Sigmoid colon (tissue), 6 donors: ENCODE measurements at regions not wholly inside any gene's neighbourhood (a gene's known extent, or its start where the extent isn't known, plus 50 kb on each side); places are given as distances from the start of the nearest gene placed in this dataset.
"Not testable (repeated sequence)": the region's sequence is repeated elsewhere in the genome, so short reads cannot be mapped to it uniquely, and the experiment has no call there.

Experiments
- DNase-seq: peaks from one replicate; pipeline ENCODE4 v3.0.0-alpha.2; 2019
- H3K27ac ChIP-seq, 4 donors: fragments of 200-600 bp; sonication (generic); one replicate each; pipeline ENCODE4 v1.5.1; 2016 to 2019; ENCODE audit warnings: mild to moderate bottlenecking in 1 of 4
- H3K27me3 ChIP-seq, 3 donors: fragments of 200-600 bp; sonication (generic); one replicate each; pipeline ENCODE4 v1.5.1; 2019; ENCODE audit warnings: mild to moderate bottlenecking in 1 of 3
- H3K36me3 ChIP-seq, 4 donors: fragments of 200-600 bp; sonication (generic); one replicate each; pipeline ENCODE4 v1.5.1; 2016 to 2019
- H3K4me1 ChIP-seq, 4 donors: fragments of 200-600 bp; sonication (generic); one replicate each; pipeline ENCODE4 v1.5.1; 2017 to 2019
- H3K4me3 ChIP-seq, 4 donors: fragments of 200-600 bp; sonication (generic); one replicate each; pipeline ENCODE4 v1.5.1; 2017 to 2019; ENCODE audit warnings: mild to moderate bottlenecking in 2 of 4, moderate library complexity in 1 of 4
- H3K9me3 ChIP-seq, 4 donors: fragments of 200-600 bp in 3 of 4; sonication (generic) in 3 of 4; one replicate each; pipeline versions ENCODE4 v1.5.1 to v1.6.1; 2013 to 2019
- EP300 ChIP-seq, 4 donors: sonication (generic); formaldehyde crosslinking; IDR thresholded peaks; one replicate each; pipeline ENCODE4 v1.6.1; 2017; ENCODE audit warnings: antibody characterized with exemption in 4 of 4
- POLR2A ChIP-seq, 2 donors: fragments of 450-650 bp; IDR thresholded peaks; one replicate each; pipeline ENCODE4 v1.6.1; 2016; ENCODE audit warnings: antibody characterized with exemption in 2 of 2, mild to moderate bottlenecking in 2 of 2, moderate library complexity in 2 of 2
- POLR2AphosphoS5 ChIP-seq, 4 donors: sonication (generic); formaldehyde crosslinking; IDR thresholded peaks; one replicate each; pipeline ENCODE4 v1.6.1; 2017; ENCODE audit warnings: antibody characterized with exemption in 4 of 4
- WGBS, 2 donors: extraction: QIAGEN DNeasy Blood & Tissue Kit; methylation state at CpG; one replicate each; pipeline ENCODE4 v1.1.7; 2013; 5-methylcytosine and 5-hydroxymethylcytosine counted together
- intact Hi-C: fragments of 100-400 bp; cut with DNase I; formaldehyde crosslinking; loops from one replicate; pipeline ENCODE4 v1.15.1; 2023
- TF ChIP-seq, protein P1 (sequence below), 4 experiments: fragments of 450-650 bp in 3 of 4; fragments of 200-600 bp in 1 of 4; IDR thresholded peaks; one replicate each; pipeline ENCODE4 v1.5.1; 2016 to 2019; ENCODE audit warnings: antibody characterized with exemption in 4 of 4, mild to moderate bottlenecking in 3 of 4, moderate library complexity in 2 of 4
- donor health status: healthy with polysubstance abuse.
- donor health status: healthy.

DNA sequence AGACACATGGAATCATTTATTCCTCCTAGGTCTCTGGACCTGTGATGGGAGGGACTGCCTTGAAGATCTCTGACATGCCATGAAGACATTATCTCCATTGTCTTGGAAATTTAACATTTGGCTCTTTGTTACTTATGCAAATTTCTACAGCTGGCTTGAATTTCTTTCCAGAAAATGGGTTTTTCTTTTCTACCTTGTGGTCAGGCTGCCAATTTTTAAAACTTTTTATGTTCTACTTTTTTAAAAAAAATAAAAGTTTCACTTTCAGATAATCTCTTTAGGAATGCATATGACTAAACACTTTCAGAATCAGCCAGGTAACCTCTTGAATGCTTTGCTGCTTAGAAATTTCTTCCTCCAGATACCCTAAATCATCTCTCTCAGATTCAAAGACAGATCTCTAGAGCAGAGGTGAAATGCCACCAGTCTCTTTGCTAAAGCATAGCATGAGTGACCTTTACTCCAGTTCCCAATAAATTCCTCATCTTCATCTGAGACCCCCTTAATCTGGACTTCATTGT, 209.6 kb downstream of the RPRM start:
- intact Hi-C loops: no loop called here
- Histone ChIP-seq H3K27ac (no peak overlapping the region), H3K9me3 (no peaks in the 10 kb centered on the region), H3K27me3 (no peaks in the 10 kb centered on the region), H3K4me1 (no peaks in the 10 kb centered on the region), H3K36me3 (peaks cover 0 to 3% (median 0%) of the 10 kb centered on the region in 4 donors), H3K4me3 (no peak overlapping the region)
- DNase-seq: no peak
- no peak for TF ChIP-seq EP300 (IDR thresholded peaks at IDR 0.05)
- TF ChIP-seq POLR2AphosphoS5 (IDR thresholded peaks at IDR 0.05): no peak
- TF ChIP-seq, protein P1, sequence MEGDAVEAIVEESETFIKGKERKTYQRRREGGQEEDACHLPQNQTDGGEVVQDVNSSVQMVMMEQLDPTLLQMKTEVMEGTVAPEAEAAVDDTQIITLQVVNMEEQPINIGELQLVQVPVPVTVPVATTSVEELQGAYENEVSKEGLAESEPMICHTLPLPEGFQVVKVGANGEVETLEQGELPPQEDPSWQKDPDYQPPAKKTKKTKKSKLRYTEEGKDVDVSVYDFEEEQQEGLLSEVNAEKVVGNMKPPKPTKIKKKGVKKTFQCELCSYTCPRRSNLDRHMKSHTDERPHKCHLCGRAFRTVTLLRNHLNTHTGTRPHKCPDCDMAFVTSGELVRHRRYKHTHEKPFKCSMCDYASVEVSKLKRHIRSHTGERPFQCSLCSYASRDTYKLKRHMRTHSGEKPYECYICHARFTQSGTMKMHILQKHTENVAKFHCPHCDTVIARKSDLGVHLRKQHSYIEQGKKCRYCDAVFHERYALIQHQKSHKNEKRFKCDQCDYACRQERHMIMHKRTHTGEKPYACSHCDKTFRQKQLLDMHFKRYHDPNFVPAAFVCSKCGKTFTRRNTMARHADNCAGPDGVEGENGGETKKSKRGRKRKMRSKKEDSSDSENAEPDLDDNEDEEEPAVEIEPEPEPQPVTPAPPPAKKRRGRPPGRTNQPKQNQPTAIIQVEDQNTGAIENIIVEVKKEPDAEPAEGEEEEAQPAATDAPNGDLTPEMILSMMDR (IDR thresholded peaks at IDR 0.05): no peak
- TF ChIP-seq POLR2A (IDR thresholded peaks at IDR 0.05): no peak

GRCh38 chr2:153256876-153257275, 221.7 kb downstream of the RPRM start:
- intact Hi-C loops, H3K9me3 ChIP-seq, H3K27ac ChIP-seq, H3K36me3 ChIP-seq, H3K4me1 ChIP-seq, H3K4me3 ChIP-seq, DNase-seq, H3K27me3 ChIP-seq: not testable (repeated sequence)
- WGBS, 2 donors: 87 to 90% methylated on average over 17 to 18 of the region's 18 CpGs

- H3K9me3 ChIP-seq, intact Hi-C loops, H3K36me3 ChIP-seq, H3K27ac ChIP-seq, H3K4me1 ChIP-seq, DNase-seq, H3K27me3 ChIP-seq, H3K4me3 ChIP-seq: not testable (repeated sequence)
- WGBS, 2 donors: 36 to 57% methylated on average over 1 of the region's 1 CpG
Measured at GRCh38 chr2:153246636-153247035, 231.9 kb downstream of the RPRM start.

DNA sequence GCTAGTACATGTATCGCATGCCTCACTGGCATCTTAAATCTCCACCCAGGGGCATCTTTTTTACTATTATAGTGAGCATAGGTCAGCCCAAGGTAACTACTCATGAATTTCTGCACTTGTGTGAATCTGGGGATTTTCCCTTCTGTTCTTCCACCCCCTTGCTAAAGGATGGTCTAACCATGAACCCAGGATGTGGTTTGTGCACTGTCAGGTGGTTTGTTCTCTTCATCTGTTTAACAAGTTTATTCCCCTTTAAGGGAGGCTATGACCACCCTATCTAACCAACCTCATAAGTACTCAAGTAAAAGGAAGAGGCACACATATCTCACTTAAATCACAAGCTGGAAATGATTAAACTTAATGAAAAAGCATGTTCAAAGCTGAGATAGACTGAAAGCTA, 243.0 kb downstream of the RPRM start:
- Histone ChIP-seq H3K36me3 (no peaks in the 10 kb centered on the region), H3K27ac (no peak overlapping the region), H3K9me3 (peaks cover 0 to 4% (median 0%) of the 10 kb centered on the region in 4 donors), H3K4me3 (no peak overlapping the region), H3K4me1 (no peaks in the 10 kb centered on the region), H3K27me3 (no peaks in the 10 kb centered on the region)
- intact Hi-C loops: no loop called here
- no peak for DNase-seq
- TF ChIP-seq POLR2A (IDR thresholded peaks at IDR 0.05): no peak
- TF ChIP-seq, protein P1 (IDR thresholded peaks at IDR 0.05): no peak
- TF ChIP-seq POLR2AphosphoS5 (IDR thresholded peaks at IDR 0.05): no peak
- 88% methylated on average over 1 of the region's 1 CpG for WGBS, 2 donors

- intact Hi-C loops: no loop called here
- no peaks in the 10 kb centered on the region for H3K36me3 ChIP-seq
- no peak overlapping the region for H3K27ac ChIP-seq
- no peak for DNase-seq
- TF ChIP-seq EP300 (IDR thresholded peaks at IDR 0.05) (no peak), POLR2AphosphoS5 (IDR thresholded peaks at IDR 0.05) (no peak), POLR2A (IDR thresholded peaks at IDR 0.05) (no peak)
- TF ChIP-seq, protein P1 (IDR thresholded peaks at IDR 0.05): no peak
- H3K27me3 ChIP-seq: no peaks in the 10 kb centered on the region
- peaks cover 0 to 8% (median 0%) of the 10 kb centered on the region in 4 donors for H3K4me1 ChIP-seq
- H3K9me3 ChIP-seq: peaks cover 0 to 4% (median 0%) of the 10 kb centered on the region in 4 donors
- H3K4me3 ChIP-seq: no peak overlapping the region
- WGBS, 2 donors: 92% methylated on average over 2 of the region's 2 CpGs
Measured at GRCh38 chr2:153232464-153232863, 246.1 kb downstream of the RPRM start.

DNA sequence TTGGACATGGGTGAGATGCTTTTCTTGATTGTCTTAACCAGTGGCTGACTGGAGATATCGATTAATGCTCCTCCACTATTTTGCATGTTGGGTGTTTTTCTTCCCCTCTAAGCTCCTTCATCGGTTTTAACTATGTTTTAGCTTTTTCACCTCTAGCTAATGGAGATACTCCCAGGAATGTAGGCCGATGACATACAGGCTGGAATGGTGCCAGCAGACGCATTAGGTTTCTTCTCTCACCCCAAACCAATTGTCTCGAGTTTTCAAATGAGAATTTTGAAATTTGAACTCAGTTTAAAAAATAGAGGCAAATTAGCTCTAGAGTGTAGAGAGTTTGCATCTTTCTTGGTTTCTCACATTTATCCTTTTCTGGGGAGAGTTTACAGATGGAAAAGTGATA, 247.6 kb downstream of the RPRM start:
- H3K4me3 ChIP-seq: no peak overlapping the region
- WGBS, 2 donors: 65 to 70% methylated on average over 5 of the region's 5 CpGs
- intact Hi-C loops: no loop called here

More for the DNA sequence above, 247.6 kb downstream of the RPRM start:
- Histone ChIP-seq H3K27me3 (no peaks in the 10 kb centered on the region), H3K36me3 (no peaks in the 10 kb centered on the region), H3K4me1 (peaks cover 0 to 8% (median 0%) of the 10 kb centered on the region in 4 donors), H3K9me3 (no peaks in the 10 kb centered on the region), H3K27ac (no peak overlapping the region)
- no peak for DNase-seq
- TF ChIP-seq POLR2A (IDR thresholded peaks at IDR 0.05) (no peak), POLR2AphosphoS5 (IDR thresholded peaks at IDR 0.05) (no peak), EP300 (IDR thresholded peaks at IDR 0.05) (no peak)
- TF ChIP-seq, protein P1 (IDR thresholded peaks at IDR 0.05): no peak
